ENCODE measurements at regions not wholly inside any gene's neighbourhood (a gene's known extent, or its start where the extent isn't known, plus 50 kb on each side); places are given as distances from the start of the nearest gene placed in this dataset.
"Not testable (repeated sequence)": the region's sequence is repeated elsewhere in the genome, so short reads cannot be mapped to it uniquely, and the experiment has no call there.

- no peak for DNase-seq
Measured at GRCh38 chr17:77087650-77088454, 52.9 kb upstream of the SEC14L1 start.

- DNase-seq = peak; percentile 93 to 98
Measured at GRCh38 chr17:77088455-77089123, 52.2 kb upstream of the SEC14L1 start.

- DNase-seq = no peak
Measured at GRCh38 chr17:77089124-77089490, 51.7 kb upstream of the SEC14L1 start.

- not testable (repeated sequence) for DNase-seq
Measured at GRCh38 chr17:77089949-77090348, 50.8 kb upstream of the SEC14L1 start.

GRCh38 chr17:77090476-77090875, 50.3 kb upstream of the SEC14L1 start:
- DNase-seq = no peak
